ENCODE measurements at regions not wholly inside any gene's neighbourhood (a gene's known extent, or its start where the extent isn't known, plus 50 kb on each side); places are given as distances from the start of the nearest gene placed in this dataset.

DNA sequence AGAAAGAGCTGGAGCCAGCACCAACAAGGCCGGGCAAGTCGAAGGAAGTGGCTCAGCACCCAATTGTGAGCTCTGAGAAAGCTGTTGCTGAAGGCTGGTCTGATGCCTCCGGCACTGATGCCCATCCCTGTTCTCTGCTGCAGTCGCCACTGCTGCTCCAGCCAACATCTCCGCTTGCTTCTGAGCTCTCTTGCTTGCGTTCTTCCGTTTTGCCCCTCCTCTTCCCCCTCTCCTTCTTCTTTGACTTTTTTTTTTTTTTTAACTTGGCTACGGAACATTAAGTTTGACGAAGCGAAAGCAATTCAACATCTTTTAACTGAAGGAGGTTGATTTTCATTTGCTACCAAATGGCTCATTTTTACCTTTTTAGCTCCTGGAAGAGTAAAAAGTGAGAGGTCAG is 442.9 kb downstream of the MCTP2 start:
- TF ChIP-seq, protein P1, sequence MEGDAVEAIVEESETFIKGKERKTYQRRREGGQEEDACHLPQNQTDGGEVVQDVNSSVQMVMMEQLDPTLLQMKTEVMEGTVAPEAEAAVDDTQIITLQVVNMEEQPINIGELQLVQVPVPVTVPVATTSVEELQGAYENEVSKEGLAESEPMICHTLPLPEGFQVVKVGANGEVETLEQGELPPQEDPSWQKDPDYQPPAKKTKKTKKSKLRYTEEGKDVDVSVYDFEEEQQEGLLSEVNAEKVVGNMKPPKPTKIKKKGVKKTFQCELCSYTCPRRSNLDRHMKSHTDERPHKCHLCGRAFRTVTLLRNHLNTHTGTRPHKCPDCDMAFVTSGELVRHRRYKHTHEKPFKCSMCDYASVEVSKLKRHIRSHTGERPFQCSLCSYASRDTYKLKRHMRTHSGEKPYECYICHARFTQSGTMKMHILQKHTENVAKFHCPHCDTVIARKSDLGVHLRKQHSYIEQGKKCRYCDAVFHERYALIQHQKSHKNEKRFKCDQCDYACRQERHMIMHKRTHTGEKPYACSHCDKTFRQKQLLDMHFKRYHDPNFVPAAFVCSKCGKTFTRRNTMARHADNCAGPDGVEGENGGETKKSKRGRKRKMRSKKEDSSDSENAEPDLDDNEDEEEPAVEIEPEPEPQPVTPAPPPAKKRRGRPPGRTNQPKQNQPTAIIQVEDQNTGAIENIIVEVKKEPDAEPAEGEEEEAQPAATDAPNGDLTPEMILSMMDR (IDR thresholded peaks at IDR 0.05; ENCODE audit: insufficient read depth, low read length) = no peak
- TF ChIP-seq POLR2AphosphoS5 (IDR thresholded peaks at IDR 0.05; ENCODE audit: low read depth) (no peak), GABPA (IDR thresholded peaks at IDR 0.05; ENCODE audit: low read depth) (no peak), SPI1 (IDR thresholded peaks at IDR 0.05; ENCODE audit: borderline replicate concordance, low read depth) (no peak)
- TF ChIP-seq, protein P2, sequence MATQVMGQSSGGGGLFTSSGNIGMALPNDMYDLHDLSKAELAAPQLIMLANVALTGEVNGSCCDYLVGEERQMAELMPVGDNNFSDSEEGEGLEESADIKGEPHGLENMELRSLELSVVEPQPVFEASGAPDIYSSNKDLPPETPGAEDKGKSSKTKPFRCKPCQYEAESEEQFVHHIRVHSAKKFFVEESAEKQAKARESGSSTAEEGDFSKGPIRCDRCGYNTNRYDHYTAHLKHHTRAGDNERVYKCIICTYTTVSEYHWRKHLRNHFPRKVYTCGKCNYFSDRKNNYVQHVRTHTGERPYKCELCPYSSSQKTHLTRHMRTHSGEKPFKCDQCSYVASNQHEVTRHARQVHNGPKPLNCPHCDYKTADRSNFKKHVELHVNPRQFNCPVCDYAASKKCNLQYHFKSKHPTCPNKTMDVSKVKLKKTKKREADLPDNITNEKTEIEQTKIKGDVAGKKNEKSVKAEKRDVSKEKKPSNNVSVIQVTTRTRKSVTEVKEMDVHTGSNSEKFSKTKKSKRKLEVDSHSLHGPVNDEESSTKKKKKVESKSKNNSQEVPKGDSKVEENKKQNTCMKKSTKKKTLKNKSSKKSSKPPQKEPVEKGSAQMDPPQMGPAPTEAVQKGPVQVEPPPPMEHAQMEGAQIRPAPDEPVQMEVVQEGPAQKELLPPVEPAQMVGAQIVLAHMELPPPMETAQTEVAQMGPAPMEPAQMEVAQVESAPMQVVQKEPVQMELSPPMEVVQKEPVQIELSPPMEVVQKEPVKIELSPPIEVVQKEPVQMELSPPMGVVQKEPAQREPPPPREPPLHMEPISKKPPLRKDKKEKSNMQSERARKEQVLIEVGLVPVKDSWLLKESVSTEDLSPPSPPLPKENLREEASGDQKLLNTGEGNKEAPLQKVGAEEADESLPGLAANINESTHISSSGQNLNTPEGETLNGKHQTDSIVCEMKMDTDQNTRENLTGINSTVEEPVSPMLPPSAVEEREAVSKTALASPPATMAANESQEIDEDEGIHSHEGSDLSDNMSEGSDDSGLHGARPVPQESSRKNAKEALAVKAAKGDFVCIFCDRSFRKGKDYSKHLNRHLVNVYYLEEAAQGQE (IDR thresholded peaks at IDR 0.05; ENCODE audit: insufficient replicate concordance, low read depth) = no peak
